BLaER1 (cell line): ENCODE measurements at regions not wholly inside any gene's neighbourhood (a gene's known extent, or its start where the extent isn't known, plus 50 kb on each side); places are given as distances from the start of the nearest gene placed in this dataset.

Experiments
- H3K27ac ChIP-seq: shearing (Covaris generic); formaldehyde crosslinking; 2 replicates; pipeline ENCODE4 v1.8.1; 2022
- H3K27me3 ChIP-seq: shearing (Covaris generic); formaldehyde crosslinking; 2 replicates; pipeline ENCODE4 v1.8.1; 2022
- H3K36me3 ChIP-seq: shearing (Covaris generic); formaldehyde crosslinking; 2 replicates; pipeline ENCODE4 v1.8.1; 2022
- H3K4me1 ChIP-seq: shearing (Covaris generic); formaldehyde crosslinking; 2 replicates; pipeline ENCODE4 v1.8.1; 2022
- H3K4me2 ChIP-seq: shearing (Covaris generic); formaldehyde crosslinking; 2 replicates; pipeline ENCODE4 v1.8.1; 2022
- H3K4me3 ChIP-seq: shearing (Covaris generic); formaldehyde crosslinking; 2 replicates; pipeline ENCODE4 v1.8.1; 2022
- H3K9ac ChIP-seq: shearing (Covaris generic); formaldehyde crosslinking; 2 replicates; pipeline ENCODE4 v1.8.1; 2022
- H3K9me3 ChIP-seq: shearing (Covaris generic); formaldehyde crosslinking; 2 replicates; pipeline ENCODE4 v1.8.1; 2022
- H4K20me1 ChIP-seq: shearing (Covaris generic); formaldehyde crosslinking; 2 replicates; pipeline ENCODE4 v1.8.1; 2022
- Cebpa-rat ChIP-seq: shearing (Covaris generic); IDR thresholded peaks from 2 replicates; pipeline ENCODE4 v1.8.1; 2022

DNA sequence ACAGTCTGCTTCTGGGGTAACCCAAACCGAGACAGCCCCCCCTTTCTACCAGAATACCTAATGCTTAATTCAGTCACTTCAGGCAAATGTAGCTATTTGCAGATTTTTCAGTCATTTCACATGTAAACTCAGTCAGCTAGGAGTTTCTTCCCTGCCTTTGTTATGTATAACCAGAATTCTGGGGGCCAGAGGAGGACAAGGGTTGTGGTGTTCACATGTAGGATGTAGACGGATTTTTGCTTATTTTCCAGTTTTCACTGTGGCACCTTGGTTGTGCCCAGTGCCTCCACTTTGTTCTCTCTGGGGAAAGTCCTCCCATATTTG lies 51.1 kb downstream of the PROKR2 start:
- no peak overlapping the region for H3K4me3 ChIP-seq
- no peak overlapping the region for H3K9ac ChIP-seq
- no peaks in the 10 kb centered on the region for H3K27me3 ChIP-seq
- peaks cover 100% of the 10 kb centered on the region for H3K4me1 ChIP-seq
- H4K20me1 ChIP-seq: no peaks in the 10 kb centered on the region
- H3K4me2 ChIP-seq: peak overlapping the region; percentile 77; the same call in 1 of the 2 replicates
- no peaks in the 10 kb centered on the region for H3K36me3 ChIP-seq
- no peaks in the 10 kb centered on the region for H3K9me3 ChIP-seq
- TF ChIP-seq Cebpa-rat: no peak
- peak overlapping the region; percentile 70; the same call in 1 of the 2 replicates for H3K27ac ChIP-seq

- H3K4me3 ChIP-seq: no peak overlapping the region
- H3K27me3 ChIP-seq: no peaks in the 10 kb centered on the region
- peak overlapping the region; percentile 70; the same call in 1 of the 2 replicates for H3K27ac ChIP-seq
- H3K9me3 ChIP-seq: no peaks in the 10 kb centered on the region
- no peak overlapping the region for H3K9ac ChIP-seq
- TF ChIP-seq Cebpa-rat: no peak
- peak overlapping the region; percentile 77 for H3K4me2 ChIP-seq
- peaks cover 100% of the 10 kb centered on the region for H3K4me1 ChIP-seq
- H4K20me1 ChIP-seq: no peaks in the 10 kb centered on the region
- no peaks in the 10 kb centered on the region for H3K36me3 ChIP-seq
These were observed 51.7 kb downstream of the PROKR2 start for GRCh38 chr20:5264807-5265661.

DNA sequence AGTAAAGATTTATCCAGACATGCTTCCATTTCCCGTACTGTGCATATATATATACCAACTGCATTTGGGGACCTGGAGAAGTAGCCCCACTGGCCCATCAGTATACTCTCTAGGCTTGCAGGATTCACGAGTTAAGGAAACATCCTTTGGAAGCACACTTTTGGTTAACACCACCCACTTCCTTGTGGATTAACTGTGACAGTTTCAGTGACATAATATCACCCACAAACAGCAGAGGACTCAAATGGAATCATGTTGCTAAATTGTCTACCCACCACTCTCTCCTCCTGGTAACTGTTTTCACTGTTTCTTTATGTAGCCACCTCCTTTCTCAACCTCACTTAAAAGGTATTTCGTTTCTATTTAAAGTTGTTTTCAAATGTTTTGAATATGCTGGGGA lies 55.0 kb downstream of the PROKR2 start:
- Histone ChIP-seq H3K27ac (peak overlapping the region; percentile 63), H4K20me1 (no peaks in the 10 kb centered on the region), H3K9me3 (peaks cover 3% of the 10 kb centered on the region; the same call in 1 of the 2 replicates), H3K27me3 (no peaks in the 10 kb centered on the region), H3K9ac (no peak overlapping the region), H3K4me3 (no peak overlapping the region), H3K36me3 (no peaks in the 10 kb centered on the region), H3K4me2 (peak overlapping the region; percentile 65), H3K4me1 (peaks cover 70% of the 10 kb centered on the region)
- TF ChIP-seq Cebpa-rat: no peak

GRCh38 chr20:5260889-5261288 lies 55.9 kb downstream of the PROKR2 start:
- Histone ChIP-seq H3K36me3 (no peaks in the 10 kb centered on the region), H3K4me2 (peak overlapping the region; percentile 65), H4K20me1 (no peaks in the 10 kb centered on the region), H3K4me1 (peaks cover 61% of the 10 kb centered on the region), H3K9me3 (peaks cover 3% of the 10 kb centered on the region; the same call in 1 of the 2 replicates), H3K27ac (no peak overlapping the region), H3K27me3 (no peaks in the 10 kb centered on the region), H3K9ac (no peak overlapping the region), H3K4me3 (peak overlapping the region; percentile 8; the same call in 1 of the 2 replicates)
- TF ChIP-seq Cebpa-rat: no peak
